Fibroblast of peridontal ligament (primary cell): ENCODE measurements at regions not wholly inside any gene's neighbourhood (a gene's known extent, or its start where the extent isn't known, plus 50 kb on each side); places are given as distances from the start of the nearest gene placed in this dataset.
"Not testable (repeated sequence)": the region's sequence is repeated elsewhere in the genome, so short reads cannot be mapped to it uniquely, and the experiment has no call there.

Experiments
- DNase-seq: peaks from one replicate; pipeline ENCODE4 v3.0.0-alpha.2; 2010; ENCODE audit errors: extremely low read depth

- DNase-seq, result not testable (repeated sequence)
These were observed 53.6 kb upstream of the MAPK10 start for GRCh38 chr4:86413426-86413825.

DNA sequence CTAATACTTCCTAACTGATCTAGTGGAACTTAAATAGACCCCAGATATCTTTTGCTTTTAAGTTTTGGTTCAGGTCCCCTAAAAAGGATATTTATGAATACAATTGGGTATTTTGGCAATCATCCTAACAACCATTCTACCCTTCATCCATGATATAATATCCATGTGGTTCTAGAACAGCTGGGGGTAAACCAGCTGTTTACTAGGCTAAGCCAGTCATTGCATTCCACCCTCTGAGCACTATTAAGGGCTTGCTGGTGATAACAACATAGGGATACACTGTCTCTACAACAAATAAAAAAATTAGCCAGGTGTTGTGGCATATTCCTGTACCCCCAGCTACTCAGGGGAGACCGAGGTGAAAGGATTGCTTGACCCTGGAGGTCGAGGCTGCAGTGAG lies 54.8 kb upstream of the MAPK10 start:
- DNase-seq, result no peak

GRCh38 chr4:86416081-86416480 lies 56.2 kb upstream of the MAPK10 start:
- DNase-seq, result peak; percentile 9

DNA sequence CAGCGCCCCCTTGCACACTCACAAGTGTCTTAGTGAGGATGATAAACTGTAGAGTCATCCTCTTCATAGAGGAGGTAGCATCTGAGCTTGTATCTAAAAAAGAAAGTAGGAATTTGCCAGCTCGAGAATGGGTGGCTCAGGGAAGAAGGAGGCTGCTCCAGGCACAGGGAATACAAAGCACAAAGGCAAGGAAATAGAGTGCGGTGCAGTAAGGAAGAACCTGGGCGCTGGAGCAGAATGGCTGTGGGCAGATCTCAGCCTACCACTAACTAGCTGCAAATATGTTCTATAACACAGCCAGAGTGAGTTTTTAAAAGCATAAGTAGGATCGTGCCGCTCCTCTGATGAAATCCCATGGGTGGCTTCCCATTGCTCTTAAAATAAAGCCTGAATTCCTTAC lies 61.6 kb upstream of the MAPK10 start:
- DNase-seq, result no peak

- no peak for DNase-seq
These were observed 71.8 kb upstream of the MAPK10 start for GRCh38 chr4:86431543-86432116.

GRCh38 chr4:86432559-86433134 lies 72.8 kb upstream of the MAPK10 start:
- DNase-seq, result no peak

- DNase-seq, result no peak
These were observed 79.4 kb upstream of the MAPK10 start for GRCh38 chr4:86439293-86439692.

GRCh38 chr4:86441175-86441936 lies 81.5 kb upstream of the MAPK10 start:
- peak; percentile 18 for DNase-seq

DNA sequence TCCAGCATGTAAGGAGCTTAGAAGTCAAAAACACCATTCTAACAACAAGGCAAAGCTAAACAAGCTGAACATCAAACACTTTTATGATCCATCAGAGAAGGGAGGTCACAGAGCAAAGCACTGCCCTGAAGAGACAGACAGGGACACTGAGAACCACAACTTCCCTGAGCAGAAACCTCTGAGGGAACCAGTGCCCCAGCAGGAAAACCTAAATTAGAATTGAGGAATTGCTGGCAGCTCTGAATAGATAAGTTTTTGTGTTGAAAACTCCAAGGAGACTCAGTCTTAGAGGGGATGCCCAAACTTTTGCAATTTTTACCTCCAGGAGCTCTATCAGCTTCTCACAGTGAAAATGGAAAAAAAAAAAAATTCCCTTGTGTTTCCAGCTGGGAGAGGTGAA lies 83.0 kb upstream of the MAPK10 start:
- no peak for DNase-seq

- peak; percentile 28 for DNase-seq
These were observed 83.6 kb upstream of the MAPK10 start for GRCh38 chr4:86443495-86443894.

DNA sequence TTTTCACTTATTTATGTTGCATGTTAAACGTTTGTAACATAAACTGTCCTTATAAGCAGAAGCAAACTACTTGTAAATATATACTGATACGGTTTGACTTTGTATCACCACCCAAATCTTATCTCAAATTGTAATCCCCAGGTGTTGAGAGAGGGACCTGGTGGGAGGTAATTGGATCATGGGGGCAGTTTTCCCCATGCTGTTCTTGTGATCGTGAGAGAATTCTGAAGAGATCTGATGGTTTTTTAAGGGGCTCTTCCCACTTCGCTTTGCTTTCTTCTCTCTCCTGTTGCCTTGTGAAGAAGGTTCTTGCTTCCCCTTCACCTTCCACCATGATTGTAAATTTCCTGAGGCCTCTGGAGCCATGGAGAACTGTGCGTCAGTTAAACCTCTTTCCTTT lies 87.1 kb upstream of the MAPK10 start:
- no peak for DNase-seq

DNA sequence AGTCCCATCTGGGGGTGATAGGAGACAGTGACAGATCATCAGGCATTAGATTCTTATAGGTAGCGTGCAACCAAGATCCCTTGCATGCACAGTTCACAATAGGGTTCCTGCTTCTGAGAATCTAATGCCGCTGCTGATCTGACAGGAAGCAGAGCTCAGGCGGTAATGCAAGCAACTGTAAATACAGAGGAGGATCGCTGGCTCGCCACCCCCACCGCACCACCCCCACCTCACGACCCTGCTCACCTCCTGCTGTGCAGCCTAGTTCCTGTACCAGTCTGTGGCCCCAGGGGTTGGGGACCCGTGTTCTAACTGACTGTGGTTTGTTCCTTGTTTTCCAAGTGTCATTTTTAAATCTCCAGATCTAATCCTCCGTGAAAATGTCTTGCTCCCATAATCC lies 89.0 kb upstream of the MAPK10 start:
- DNase-seq, result no peak

GRCh38 chr4:86449746-86450588 lies 90.1 kb upstream of the MAPK10 start:
- DNase-seq, result no peak

DNA sequence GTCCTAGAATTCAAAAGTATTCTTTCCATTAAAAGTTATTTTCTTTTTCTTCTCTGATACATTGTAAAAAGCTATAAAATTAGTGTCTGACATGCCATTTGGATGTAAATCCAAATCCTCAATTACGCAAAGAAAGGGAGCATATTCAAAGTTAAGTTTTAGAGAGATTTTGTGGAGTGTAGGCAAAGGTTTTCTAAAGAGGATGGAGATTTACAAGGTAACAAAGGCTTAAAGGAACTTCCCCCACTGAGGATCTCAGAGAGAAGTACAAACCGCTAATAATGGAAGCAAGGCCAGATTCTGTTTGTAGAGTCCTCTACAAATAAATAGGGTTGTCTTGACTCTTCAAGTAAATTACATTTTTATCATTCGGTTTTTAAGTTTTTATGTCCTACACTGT lies 91.0 kb upstream of the MAPK10 start:
- no peak for DNase-seq

GRCh38 chr4:86451560-86452330 lies 91.9 kb upstream of the MAPK10 start:
- DNase-seq, result no peak

- no peak for DNase-seq
These were observed 92.6 kb upstream of the MAPK10 start for GRCh38 chr4:86452422-86452891.

DNA sequence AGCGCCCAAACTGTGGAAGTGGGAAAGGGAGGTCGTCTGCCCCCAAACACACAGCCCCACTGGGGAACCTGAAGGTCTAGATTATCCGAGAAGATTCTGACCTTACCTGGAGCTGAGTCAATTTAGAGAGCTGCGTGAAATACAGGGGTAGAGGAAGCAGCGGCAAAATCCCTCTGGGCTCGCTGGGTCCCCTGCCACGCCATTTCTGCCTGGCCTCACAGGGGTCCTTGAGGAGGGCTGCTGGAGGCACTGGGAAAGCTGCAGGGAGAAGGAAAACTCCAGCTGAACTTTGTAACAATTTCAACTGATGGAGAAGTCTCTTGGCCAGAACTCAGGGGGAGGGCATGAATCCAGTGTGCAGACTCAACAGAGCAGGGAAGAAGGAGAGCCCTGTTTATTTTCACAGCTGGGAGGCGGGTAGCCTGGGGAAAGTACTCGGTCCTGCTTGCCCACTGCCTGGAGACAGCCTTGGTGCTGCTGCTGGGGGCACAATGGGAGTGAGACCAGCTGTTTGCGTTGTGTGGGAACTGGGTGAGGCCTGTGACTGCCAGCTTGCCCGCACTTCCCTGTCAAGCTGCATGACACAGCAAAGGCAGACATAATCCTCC lies 93.2 kb upstream of the MAPK10 start:
- peak; percentile 78 for DNase-seq

GRCh38 chr4:86453611-86454072 lies 93.8 kb upstream of the MAPK10 start:
- DNase-seq, result not testable (repeated sequence)

DNA sequence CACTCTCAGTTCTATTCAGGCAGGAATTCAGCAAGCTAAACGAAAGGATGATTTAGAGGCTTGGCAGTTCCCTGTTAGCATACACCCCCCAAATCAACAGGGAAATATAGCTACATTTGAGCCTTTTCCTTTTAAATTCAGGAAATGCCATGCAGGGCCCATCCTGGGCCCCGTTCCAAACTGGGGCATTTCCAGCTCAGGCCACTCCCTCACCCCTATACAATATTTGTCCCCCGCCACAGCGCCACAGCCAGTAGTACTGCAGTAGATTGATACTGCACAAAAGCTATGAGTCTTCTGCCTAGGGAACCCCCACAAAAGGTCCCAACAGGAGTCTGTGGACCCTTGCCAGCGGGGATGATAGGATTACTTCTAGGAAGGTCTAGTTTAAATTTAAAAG lies 102.0 kb upstream of the MAPK10 start:
- DNase-seq, result no peak

DNA sequence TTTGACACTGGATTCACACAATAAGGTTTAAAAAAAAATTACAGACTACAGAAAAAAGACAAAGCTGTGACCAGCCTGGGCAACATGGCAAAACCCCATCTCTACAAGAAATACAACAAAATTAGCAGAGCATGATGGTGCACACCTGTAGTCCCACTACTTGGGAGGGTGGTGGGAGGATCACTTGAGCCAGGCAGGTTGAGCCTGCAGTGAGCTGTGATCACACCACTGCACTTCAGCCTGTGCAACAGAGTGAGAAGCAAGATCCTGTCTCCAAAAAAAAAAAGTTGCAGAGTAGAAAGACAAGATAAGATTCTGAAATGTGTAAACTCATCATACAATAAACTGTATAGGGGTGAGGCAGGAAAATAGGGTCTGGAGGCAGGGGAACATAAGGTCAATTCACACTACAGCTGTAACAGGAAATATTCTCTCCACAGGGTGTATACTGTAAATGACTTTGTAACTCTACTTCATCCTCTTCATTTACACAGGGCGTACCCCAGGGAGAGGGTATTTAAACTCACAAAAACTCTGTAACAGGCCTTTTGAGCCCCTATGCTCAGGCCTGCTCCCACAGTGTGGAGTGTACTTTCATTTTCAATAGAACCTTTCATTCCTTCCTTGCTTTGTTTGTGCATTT lies 112.6 kb upstream of the MAPK10 start:
- no peak for DNase-seq
